ENCODE measurements at regions not wholly inside any gene's neighbourhood (a gene's known extent, or its start where the extent isn't known, plus 50 kb on each side); places are given as distances from the start of the nearest gene placed in this dataset.
"Not testable (repeated sequence)": the region's sequence is repeated elsewhere in the genome, so short reads cannot be mapped to it uniquely, and the experiment has no call there.

GRCh38 chr18:71443706-71444480 is 1100.2 kb downstream of the CBLN2 start:
- DNase-seq = no peak

GRCh38 chr18:71442731-71443141 is 1101.4 kb downstream of the CBLN2 start:
- no peak for DNase-seq

- DNase-seq = no peak
Observed at GRCh38 chr18:71441156-71441555, 1103.0 kb downstream of the CBLN2 start.

GRCh38 chr18:71437511-71437910 is 1106.6 kb downstream of the CBLN2 start:
- DNase-seq = no peak

- DNase-seq = no peak
Observed at GRCh38 chr18:71433373-71433772, 1110.8 kb downstream of the CBLN2 start.

GRCh38 chr18:71431689-71432088 is 1112.5 kb downstream of the CBLN2 start:
- no peak for DNase-seq

- no peak for DNase-seq
Observed at GRCh38 chr18:71431171-71431570, 1113.0 kb downstream of the CBLN2 start.

- no peak for DNase-seq
Observed at GRCh38 chr18:71426441-71426840, 1117.7 kb downstream of the CBLN2 start.

GRCh38 chr18:71405169-71405809 is 1116.4 kb downstream of the SOCS6 start:
- DNase-seq = no peak

- no peak for DNase-seq
Observed at GRCh38 chr18:71403501-71403900, 1114.7 kb downstream of the SOCS6 start.

- DNase-seq = no peak
Observed at GRCh38 chr18:71398531-71398930, 1109.7 kb downstream of the SOCS6 start.

GRCh38 chr18:71388148-71388547 is 1099.3 kb downstream of the SOCS6 start:
- DNase-seq = no peak

- no peak for DNase-seq
Observed at GRCh38 chr18:71374294-71375000, 1085.6 kb downstream of the SOCS6 start.

GRCh38 chr18:71371951-71372605 is 1083.2 kb downstream of the SOCS6 start:
- DNase-seq = no peak

GRCh38 chr18:71370671-71371445 is 1082.0 kb downstream of the SOCS6 start:
- DNase-seq = no peak

- DNase-seq = no peak
Observed at GRCh38 chr18:71370095-71370494, 1081.2 kb downstream of the SOCS6 start.

GRCh38 chr18:71362140-71362539 is 1073.3 kb downstream of the SOCS6 start:
- no peak for DNase-seq

GRCh38 chr18:71355599-71355998 is 1066.8 kb downstream of the SOCS6 start:
- DNase-seq = not testable (repeated sequence)

- DNase-seq = no peak
Observed at GRCh38 chr18:71352618-71353017, 1063.8 kb downstream of the SOCS6 start.

- no peak for DNase-seq
Observed at GRCh38 chr18:71336576-71337210, 1047.8 kb downstream of the SOCS6 start.

- no peak for DNase-seq
Observed at GRCh38 chr18:71329563-71329962, 1040.7 kb downstream of the SOCS6 start.

- no peak for DNase-seq
Observed at GRCh38 chr18:71329114-71329513, 1040.3 kb downstream of the SOCS6 start.

Data from activated CD4-positive, alpha-beta T cell treated with anti-CD3 and anti-CD28 coated beads for 1 hour (primary cell).